Activated CD4-positive, alpha-beta T cell treated with anti-CD3 and anti-CD28 coated beads for 48 hours (primary cell): ENCODE measurements at regions not wholly inside any gene's neighbourhood (a gene's known extent, or its start where the extent isn't known, plus 50 kb on each side); places are given as distances from the start of the nearest gene placed in this dataset.

Source experiments
- DNase-seq: peaks from one replicate; pipeline ENCODE4 v3.0.0-alpha.2; 2020

- DNase-seq: no peak
Measured at GRCh38 chr2:200013906-200014305, 58.5 kb downstream of the MAIP1 start.

DNA sequence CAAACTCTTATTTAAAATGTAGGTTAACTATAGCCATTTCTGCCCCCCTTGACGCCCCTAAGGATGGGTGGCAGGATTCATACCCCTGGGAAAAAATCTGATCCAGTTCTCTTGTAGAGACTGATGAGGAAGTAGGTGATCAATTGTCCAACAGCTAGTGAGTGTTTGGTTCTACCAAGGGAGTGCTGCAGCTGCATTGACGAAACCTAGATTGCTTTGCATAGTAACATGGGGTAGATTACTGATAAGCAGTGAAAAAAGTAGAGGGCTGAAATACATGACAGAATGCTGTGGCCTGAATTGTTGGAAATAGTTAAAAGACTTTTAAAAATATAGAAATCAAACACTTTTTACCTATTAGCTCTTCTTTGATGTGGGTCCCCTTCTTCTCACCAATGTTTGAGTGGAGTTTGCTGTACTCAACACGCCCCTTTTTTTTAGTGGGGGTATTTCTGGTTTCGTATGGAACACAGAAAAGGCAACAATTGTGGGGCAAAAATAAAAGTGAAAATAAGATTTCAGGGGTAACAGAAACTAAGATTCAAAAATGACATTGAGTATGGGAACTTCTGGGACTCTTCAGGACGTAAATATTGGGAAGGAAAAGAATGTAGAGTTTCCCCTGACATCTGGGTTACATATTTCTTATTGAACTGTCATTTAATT, 66.2 kb downstream of the MAIP1 start:
- DNase-seq: no peak

DNA sequence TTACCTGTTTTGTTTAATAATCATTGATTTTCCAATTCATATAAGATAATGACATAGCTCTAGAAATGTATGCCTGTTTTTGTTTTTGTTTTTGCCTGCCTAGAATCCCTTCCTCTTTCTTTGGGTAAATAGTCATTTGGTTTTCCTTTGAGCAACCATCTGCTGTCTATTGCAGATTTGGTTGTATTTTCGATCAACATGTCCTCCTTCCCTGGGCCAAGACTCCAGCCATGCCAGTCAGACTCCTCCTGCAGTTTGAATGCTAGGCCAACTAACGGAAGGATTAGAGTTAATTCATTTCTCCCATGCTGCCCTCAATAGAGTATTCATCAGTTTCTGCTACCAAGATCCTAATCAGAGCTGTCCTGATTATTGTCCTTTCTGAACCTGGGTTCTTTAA, 67.1 kb downstream of the MAIP1 start:
- no peak for DNase-seq

DNA sequence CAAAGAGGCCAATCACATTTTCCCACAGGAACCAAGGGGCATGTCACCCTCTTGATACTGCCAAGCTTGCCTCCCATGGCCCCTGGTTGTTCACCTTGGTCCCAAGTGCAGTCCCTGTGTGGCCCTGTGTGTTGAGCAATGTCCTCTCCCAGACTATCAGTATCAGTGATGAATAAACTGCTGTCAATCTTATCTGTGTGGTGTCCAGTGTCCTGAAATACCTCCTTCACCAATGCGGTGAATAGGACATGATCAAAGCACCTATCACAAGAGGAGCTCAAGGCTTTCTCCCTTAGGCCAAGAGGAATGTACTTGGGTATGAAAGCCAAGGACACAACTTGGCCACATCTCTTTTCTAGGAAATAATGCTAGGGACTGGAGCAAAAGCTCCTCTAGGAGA, 68.2 kb downstream of the MAIP1 start:
- DNase-seq: no peak

DNA sequence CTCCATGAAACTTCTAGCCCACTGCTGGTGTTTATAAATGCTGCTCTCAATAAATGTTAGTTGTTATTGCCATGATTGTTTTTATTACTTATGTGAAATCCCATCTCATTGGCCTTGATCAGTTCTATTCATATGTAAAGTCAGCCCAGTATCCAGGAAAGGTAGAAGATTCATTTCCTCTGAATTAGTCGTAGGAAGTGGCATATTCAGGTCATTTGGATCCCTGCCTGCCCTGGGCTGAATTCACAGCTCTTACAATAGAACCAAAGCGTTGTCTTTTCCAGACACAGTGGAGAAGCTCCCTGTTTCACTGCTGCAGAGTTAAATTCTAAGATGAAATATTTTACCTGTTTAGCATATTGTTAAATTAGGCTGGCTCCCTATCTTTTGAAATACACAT, 70.3 kb downstream of the MAIP1 start:
- no peak for DNase-seq

- no peak for DNase-seq
Measured at GRCh38 chr2:200026332-200027230, 71.2 kb downstream of the MAIP1 start.

- DNase-seq: no peak
Measured at GRCh38 chr2:200028998-200029397, 73.6 kb downstream of the MAIP1 start.

- no peak for DNase-seq
Measured at GRCh38 chr2:200032895-200033294, 77.5 kb downstream of the MAIP1 start.

DNA sequence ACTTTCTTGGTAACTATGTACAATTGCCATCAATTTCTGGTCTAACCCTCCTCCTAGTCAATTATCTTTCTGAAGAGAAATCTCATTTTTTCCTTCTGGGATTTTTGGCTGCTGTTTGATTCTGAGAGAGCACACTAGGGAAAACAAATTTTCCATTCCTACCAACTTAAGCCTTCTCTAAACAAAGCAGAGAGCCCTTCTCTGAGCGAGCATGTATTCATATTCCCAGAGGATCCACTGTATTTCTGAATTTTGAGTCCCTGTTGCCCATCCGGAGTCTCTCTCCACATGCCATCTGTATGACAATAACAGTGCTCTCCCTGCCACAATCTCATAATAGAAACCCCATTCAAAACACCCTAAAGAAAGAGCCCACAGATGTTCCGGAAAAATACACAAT, 78.5 kb downstream of the MAIP1 start:
- no peak for DNase-seq

DNA sequence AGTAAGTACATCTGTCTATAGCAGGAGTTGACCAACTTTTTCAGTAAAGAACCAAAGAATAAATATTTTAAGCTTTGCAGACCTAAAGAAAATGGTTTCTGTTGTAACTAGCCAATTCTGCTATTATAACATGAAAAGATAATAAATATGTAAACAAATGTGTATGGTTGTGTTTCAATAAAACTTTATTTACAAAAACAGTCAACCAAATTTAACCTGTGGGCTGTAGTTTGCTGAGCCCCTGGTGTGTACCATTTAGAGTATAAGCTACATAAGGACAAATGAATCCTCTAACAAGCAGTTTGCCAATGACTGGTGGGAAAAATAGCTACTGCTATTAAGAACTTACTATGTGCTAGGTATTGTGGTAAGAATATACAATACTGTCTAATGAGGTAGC, 79.4 kb downstream of the MAIP1 start:
- no peak for DNase-seq

DNA sequence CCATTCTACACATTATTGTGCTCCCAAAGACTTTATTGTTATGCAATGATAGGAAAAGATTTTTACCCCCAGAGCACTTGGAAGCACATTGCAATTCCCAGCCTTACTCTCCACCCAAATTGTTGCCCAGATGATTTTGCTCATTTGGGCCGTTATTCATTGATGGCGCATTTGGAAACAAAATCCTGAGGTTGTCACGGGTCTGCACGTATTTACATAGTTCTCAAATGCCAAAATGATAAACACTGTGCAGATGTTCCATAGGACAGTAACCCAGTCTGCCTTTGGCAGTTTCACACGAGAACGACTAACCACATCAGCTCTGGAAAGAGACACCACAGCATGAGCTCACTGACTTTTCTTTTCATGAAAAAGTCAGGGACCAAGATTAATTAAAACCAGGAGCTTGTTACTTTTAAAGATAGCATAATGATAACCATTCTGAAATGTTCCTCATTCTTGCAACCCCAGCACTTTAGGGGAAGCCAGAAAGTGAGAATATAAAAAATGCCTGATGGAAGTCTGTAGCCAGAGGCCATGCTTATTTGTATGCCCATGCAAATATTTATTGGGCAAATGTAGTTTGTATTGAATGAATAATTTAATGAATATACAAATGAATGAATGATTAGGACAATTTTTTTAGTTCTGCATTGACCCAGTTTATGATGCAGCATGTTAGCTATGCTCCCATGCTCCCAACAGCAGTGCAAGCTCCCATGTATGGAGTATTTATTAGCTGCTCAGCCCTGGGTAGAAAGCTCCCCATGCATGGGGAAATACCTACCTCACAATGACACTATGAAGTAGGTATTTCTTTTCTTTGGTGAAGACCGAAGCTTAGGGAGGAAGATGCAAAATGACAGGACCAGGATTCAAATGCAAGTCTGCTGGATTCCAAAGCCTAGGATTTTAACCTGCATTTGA, 84.6 kb downstream of the MAIP1 start:
- DNase-seq: no peak

DNA sequence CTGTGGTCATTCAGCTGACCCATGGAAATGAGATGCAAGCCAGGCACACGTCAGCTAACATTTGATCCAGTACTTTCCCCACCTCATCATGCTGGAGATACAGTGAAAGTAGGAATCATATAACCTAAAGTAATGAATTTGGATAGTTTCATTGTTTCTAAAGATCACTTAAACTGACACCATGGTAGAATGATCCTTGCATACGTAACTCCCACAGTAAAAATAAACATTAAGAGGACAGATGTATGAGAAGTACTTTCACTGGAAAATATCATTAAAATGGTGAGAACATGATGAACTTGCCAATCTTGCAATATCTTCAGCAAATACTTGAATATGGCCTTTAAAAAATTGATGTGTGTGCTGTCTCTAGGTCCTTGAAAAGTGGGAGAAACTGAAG, 85.4 kb downstream of the MAIP1 start:
- no peak for DNase-seq

DNA sequence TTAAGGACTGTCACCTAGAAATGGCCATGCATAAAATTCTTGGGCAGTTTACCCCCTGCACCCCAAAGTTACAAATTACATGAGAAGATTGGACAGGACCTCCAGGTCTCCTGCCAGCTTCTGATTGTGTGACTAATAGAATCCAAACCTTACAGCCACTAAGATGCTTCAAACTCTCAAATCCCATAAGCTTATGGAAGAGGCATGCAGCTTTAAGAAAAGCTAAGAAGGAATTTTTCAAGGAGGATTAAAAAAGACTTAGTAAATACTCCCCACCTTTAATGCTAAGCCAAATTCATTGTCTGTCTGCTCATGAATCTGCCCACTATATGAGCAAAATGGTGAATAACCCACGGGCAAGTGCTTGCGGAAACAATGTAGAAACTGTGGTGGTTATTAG, 86.3 kb downstream of the MAIP1 start:
- DNase-seq: no peak

DNA sequence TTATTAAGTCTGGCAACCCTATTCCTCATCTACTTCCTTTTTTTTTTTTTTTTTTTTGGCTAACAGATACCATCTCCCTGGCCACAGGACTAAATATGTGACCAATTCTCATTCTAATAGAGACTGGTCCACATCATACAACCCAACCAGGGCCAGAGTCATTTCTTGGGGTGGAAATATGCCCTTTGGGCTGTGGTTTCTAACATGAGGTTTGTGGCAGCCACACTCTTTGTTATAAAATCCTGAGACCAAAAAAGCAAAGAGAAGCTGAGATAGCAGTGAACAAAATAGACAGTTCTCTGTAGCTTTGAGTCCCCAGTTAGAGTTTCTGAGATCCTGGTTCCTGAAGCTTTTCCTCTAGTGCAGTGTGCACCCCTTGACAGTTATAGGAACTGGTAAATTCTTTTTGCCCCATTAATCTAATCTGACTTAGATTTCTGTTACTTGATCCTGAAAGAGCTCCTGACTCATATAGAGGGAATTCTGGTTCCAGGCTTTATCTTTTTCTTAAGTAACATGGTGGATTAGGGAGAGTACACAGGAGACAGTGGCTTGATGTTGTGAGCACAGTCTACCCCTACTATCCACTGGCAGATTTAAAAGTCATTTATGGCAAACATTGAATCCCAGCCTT, 86.8 kb downstream of the MAIP1 start:
- no peak for DNase-seq

DNA sequence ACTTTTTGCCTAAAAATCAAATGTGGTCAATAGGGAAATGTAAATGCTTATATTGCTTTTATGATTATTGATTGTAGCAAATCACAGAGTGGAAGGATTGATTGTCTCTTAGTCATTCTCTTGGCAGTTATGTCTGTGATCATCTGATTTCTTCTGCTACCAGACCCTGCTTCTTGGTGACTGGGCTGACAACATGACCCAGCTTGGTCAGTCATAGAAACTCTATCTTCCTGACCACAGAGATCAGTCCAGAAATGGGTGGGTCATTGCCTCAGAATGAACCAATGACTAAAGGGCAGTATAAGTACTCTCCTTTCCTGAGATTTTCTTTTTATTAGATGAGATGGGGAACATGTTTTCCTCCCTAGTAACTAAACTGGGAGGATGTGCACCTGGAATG, 87.6 kb downstream of the MAIP1 start:
- no peak for DNase-seq

- no peak for DNase-seq
Measured at GRCh38 chr2:200044453-200044852, 89.1 kb downstream of the MAIP1 start.

GRCh38 chr2:200048421-200048820, 93.0 kb downstream of the MAIP1 start:
- DNase-seq: no peak

DNA sequence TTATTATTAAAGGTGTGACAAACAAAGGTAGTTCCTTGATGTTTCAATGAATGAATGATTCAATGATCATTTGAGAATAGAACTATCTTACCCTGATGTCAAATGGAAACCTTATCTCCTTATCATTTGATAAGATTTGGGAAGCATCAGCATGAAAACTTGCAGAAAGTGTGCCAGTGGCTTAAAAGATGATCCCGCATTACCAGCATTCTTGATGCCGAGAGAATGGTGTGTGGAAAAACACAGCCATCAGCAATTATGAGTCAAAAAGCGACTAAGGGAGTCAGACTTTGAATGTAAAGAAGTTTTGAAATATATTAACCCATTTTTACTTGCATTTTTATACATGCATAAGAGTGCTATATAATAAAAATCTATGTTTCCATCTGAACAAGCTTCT, 93.7 kb downstream of the MAIP1 start:
- DNase-seq: no peak

GRCh38 chr2:200050921-200051610, 95.7 kb downstream of the MAIP1 start:
- DNase-seq: no peak

- DNase-seq: no peak
Measured at GRCh38 chr2:200051611-200051945, 96.2 kb downstream of the MAIP1 start.

DNA sequence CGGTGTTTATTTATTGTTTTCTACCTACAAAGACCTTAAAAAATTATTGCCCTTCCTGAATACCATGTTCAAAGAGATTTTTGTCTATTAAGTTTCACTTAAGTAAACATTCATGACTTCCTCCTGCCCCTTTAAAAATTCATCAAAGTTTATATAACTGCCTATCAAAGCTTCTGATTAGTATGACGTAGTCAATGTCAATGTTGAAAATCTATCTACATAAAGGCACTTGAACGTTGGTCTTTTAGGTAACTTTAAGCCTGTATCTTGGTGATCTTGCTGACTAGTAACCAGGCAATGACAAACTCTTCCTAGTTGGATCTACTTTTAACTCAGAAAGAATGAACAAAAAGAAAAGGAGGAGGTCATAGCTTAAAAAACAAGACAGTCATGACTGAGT, 97.2 kb downstream of the MAIP1 start:
- DNase-seq: no peak

GRCh38 chr2:200054681-200055468, 99.5 kb downstream of the MAIP1 start:
- DNase-seq: no peak
